CD4-positive, alpha-beta T cell (primary cell): ENCODE measurements at regions not wholly inside any gene's neighbourhood (a gene's known extent, or its start where the extent isn't known, plus 50 kb on each side); places are given as distances from the start of the nearest gene placed in this dataset.
A peak's percentile ranks its signal among the peaks of the same experiment; 100 is the strongest.

Experiments used
- ATAC-seq: fragments of 200-7000 bp; cut with Tn5 transposase; one replicate; pipeline ENCODE4 v1.10.0; 2022; ENCODE audit warnings: mild to moderate bottlenecking; ENCODE audit not compliant: poor library complexity
- CTCF ChIA-PET: fragments of 350-600 bp; sonication (Branson Sonifier 250); formaldehyde crosslinking; loops from one replicate; lab custom pipeline; 2021; ENCODE audit warnings: antibody characterized with exemption, inconsistent platforms; lab: Charles Lee
- POLR2A ChIA-PET: fragments of 350-600 bp; sonication (Branson Sonifier 250); formaldehyde crosslinking; loops from one replicate; lab custom pipeline; 2021; ENCODE audit warnings: antibody characterized with exemption, inconsistent platforms; lab: Charles Lee
- DNase-seq, 14 experiments: peaks; one replicate each; pipeline ENCODE4 v3.0.0-alpha.2; 2013 to 2020; ENCODE audit warnings: mixed read lengths in 2 of 14
- H3K27ac ChIP-seq, 2 donors: one replicate each; pipeline versions ENCODE4 v1.5.1 to v1.7.0; 2013; ENCODE audit warnings: low read length in 2 of 2, low read depth in 1 of 2, mild to moderate bottlenecking in 1 of 2
- H3K27me3 ChIP-seq, 2 experiments: 1 replicate in 1 of 2; 2 replicates in 1 of 2; pipeline versions ENCODE4 v1.6.1 to v1.7.0; 2013; ENCODE audit warnings: low read length in 2 of 2, control low read depth in 1 of 2, mild to moderate bottlenecking in 1 of 2, moderate library complexity in 1 of 2; ENCODE audit not compliant: insufficient read depth in 2 of 2, control insufficient read depth in 1 of 2
- H3K36me3 ChIP-seq: one replicate; pipeline ENCODE4 v1.6.1; 2013; ENCODE audit warnings: low read length, control low read depth; ENCODE audit not compliant: insufficient read depth
- H3K4me1 ChIP-seq: one replicate; pipeline ENCODE4 v1.6.1; 2013; ENCODE audit warnings: low read length, control low read depth; ENCODE audit not compliant: insufficient read depth
- H3K4me3 ChIP-seq: one replicate; pipeline ENCODE4 v1.5.1; 2013; ENCODE audit warnings: mild to moderate bottlenecking, low read length, moderate library complexity
- H3K9me3 ChIP-seq, 2 experiments: 1 replicate in 1 of 2; 2 replicates in 1 of 2; pipeline versions ENCODE4 v1.6.1 to v1.7.0; 2013; ENCODE audit warnings: low read length in 2 of 2, mild to moderate bottlenecking in 2 of 2, control low read depth in 1 of 2, moderate library complexity in 1 of 2; ENCODE audit not compliant: control insufficient read depth in 1 of 2, insufficient read depth in 1 of 2
- H3K27ac Mint-ChIP-seq: one replicate; pipeline ENCODE4 v1.8.0; 2020; ENCODE audit warnings: mixed read lengths
- H3K27me3 Mint-ChIP-seq: one replicate; pipeline ENCODE4 v1.8.0; 2021; ENCODE audit warnings: mixed read lengths
- H3K36me3 Mint-ChIP-seq: one replicate; pipeline ENCODE4 v1.8.0; 2021; ENCODE audit warnings: low read depth, mixed read lengths
- H3K4me1 Mint-ChIP-seq: one replicate; pipeline ENCODE4 v1.8.0; 2021; ENCODE audit warnings: low read depth, mixed read lengths
- H3K4me3 Mint-ChIP-seq: one replicate; pipeline ENCODE4 v1.8.0; 2020; ENCODE audit warnings: mild to moderate bottlenecking, mixed read lengths
- H3K9me3 Mint-ChIP-seq: one replicate; pipeline ENCODE4 v1.8.0; 2020; ENCODE audit warnings: mixed read lengths
- intact Hi-C, 2 experiments: fragments of 100-400 bp; cut with DNase I in 1 of 2; cut with micrococcal nuclease in 1 of 2; formaldehyde crosslinking; loops; one replicate each; pipeline versions ENCODE4 v1.15.1 to v1.9.0; 2023 to 2025; cut with DNase I, micrococcal nuclease
- TF ChIP-seq, protein P1 (sequence below): fragments of 200-600 bp; IDR thresholded peaks from one replicate; pipeline ENCODE4 v1.8.0; 2022; ENCODE audit warnings: antibody characterized with exemption, mild to moderate bottlenecking

- intact Hi-C loops, result no loop called here
- Histone ChIP-seq H3K27me3 (no peaks in the 10 kb centered on the region), H3K4me1 (peaks cover 2% of the 10 kb centered on the region), H3K36me3 (no peaks in the 10 kb centered on the region), H3K4me3 (no peak overlapping the region), H3K9me3 (no peaks in the 10 kb centered on the region), H3K27ac (no peak overlapping the region)
- Mint-ChIP-seq H3K4me1 (peaks cover 11% of the 10 kb centered on the region), H3K27ac (no peak overlapping the region), H3K4me3 (no peak overlapping the region), H3K36me3 (no peaks in the 10 kb centered on the region), H3K27me3 (peaks cover 41% of the 10 kb centered on the region), H3K9me3 (no peaks in the 10 kb centered on the region)
- POLR2A ChIA-PET, result no interaction called here
- no peak for ATAC-seq
- CTCF ChIA-PET, result no interaction called here
- no peak for DNase-seq
- TF ChIP-seq, protein P1, sequence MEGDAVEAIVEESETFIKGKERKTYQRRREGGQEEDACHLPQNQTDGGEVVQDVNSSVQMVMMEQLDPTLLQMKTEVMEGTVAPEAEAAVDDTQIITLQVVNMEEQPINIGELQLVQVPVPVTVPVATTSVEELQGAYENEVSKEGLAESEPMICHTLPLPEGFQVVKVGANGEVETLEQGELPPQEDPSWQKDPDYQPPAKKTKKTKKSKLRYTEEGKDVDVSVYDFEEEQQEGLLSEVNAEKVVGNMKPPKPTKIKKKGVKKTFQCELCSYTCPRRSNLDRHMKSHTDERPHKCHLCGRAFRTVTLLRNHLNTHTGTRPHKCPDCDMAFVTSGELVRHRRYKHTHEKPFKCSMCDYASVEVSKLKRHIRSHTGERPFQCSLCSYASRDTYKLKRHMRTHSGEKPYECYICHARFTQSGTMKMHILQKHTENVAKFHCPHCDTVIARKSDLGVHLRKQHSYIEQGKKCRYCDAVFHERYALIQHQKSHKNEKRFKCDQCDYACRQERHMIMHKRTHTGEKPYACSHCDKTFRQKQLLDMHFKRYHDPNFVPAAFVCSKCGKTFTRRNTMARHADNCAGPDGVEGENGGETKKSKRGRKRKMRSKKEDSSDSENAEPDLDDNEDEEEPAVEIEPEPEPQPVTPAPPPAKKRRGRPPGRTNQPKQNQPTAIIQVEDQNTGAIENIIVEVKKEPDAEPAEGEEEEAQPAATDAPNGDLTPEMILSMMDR, result no peak
Measured at GRCh38 chr15:95288626-95289025, 1041.9 kb upstream of the NR2F2 start.

- no peak for DNase-seq
- Histone ChIP-seq H3K4me1 (no peaks in the 10 kb centered on the region), H3K27me3 (peaks cover 0 to 8% of the 10 kb centered on the region in 2 experiments), H3K4me3 (no peak overlapping the region), H3K27ac (no peak overlapping the region), H3K36me3 (no peaks in the 10 kb centered on the region), H3K9me3 (no peaks in the 10 kb centered on the region)
- intact Hi-C loops, result loop anchor here (5.0 kb wide), 2 partner anchors 618 to 1128 kb away; no protein-coding TSS in a partner anchor
- no peak for ATAC-seq
- H3K4me1 Mint-ChIP-seq, result peaks cover 1% of the 10 kb centered on the region
- TF ChIP-seq, protein P1, result no peak
- peaks cover 49% of the 10 kb centered on the region for H3K27me3 Mint-ChIP-seq
- no peaks in the 10 kb centered on the region for H3K9me3 Mint-ChIP-seq
- H3K36me3 Mint-ChIP-seq, result no peaks in the 10 kb centered on the region
- H3K27ac Mint-ChIP-seq, result no peak overlapping the region
- POLR2A ChIA-PET, result no interaction called here
- CTCF ChIA-PET, result no interaction called here
- no peak overlapping the region for H3K4me3 Mint-ChIP-seq
Measured at GRCh38 chr15:95290176-95290974, 1040.1 kb upstream of the NR2F2 start.

DNA sequence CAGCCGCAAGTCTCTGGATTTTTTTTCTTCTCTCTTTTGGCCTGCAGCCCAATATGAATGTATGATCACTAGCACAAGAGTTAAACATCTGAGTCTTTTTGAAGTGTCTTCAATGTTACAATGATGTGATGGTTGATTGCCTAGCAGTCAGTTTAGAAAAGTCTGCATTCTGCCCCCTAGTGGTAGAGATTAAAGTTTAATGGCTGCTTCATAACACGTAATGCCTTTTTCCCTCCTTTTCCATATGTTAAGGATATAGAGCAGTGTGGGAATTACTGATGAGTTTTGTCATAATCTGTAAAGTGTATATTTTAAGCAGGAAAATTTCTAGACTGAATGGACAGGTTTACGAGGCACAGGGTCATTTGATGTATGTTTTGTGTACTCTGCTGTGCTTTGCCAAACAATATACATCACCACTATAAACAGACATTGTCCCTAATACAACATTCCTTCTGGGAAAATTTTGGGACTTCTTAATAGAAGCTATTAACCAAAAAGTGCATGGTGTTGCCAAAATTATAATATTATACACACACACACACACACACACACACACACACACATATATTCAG lies 1038.5 kb upstream of the NR2F2 start:
- Mint-ChIP-seq H3K27me3 (peaks cover 57% of the 10 kb centered on the region), H3K36me3 (no peaks in the 10 kb centered on the region), H3K4me1 (no peaks in the 10 kb centered on the region), H3K9me3 (no peaks in the 10 kb centered on the region), H3K4me3 (no peak overlapping the region), H3K27ac (no peak overlapping the region)
- Histone ChIP-seq H3K27me3 (peaks cover 0 to 19% of the 10 kb centered on the region in 2 experiments), H3K36me3 (no peaks in the 10 kb centered on the region), H3K4me1 (no peaks in the 10 kb centered on the region), H3K9me3 (no peaks in the 10 kb centered on the region), H3K27ac (no peak overlapping the region), H3K4me3 (no peak overlapping the region)
- intact Hi-C loops, result loop anchor here (5.0 kb wide), 2 partner anchors 620 to 1130 kb away; no protein-coding TSS in a partner anchor
- ATAC-seq (no peak), DNase-seq (peak in 3 of 14 experiments; percentile 30 to 32 (median 31))
- TF ChIP-seq, protein P1, result peak; percentile 58
- ChIA-PET POLR2A (no interaction called here), CTCF (interaction anchor here (1.0 kb wide), 1 partner anchor 10 kb away, joined by 3 read pairs; no protein-coding TSS in a partner anchor)
